Nephron progenitor cell (in vitro differentiated cells): ENCODE measurements at regions not wholly inside any gene's neighbourhood (a gene's known extent, or its start where the extent isn't known, plus 50 kb on each side); places are given as distances from the start of the nearest gene placed in this dataset.
"Not testable (repeated sequence)": the region's sequence is repeated elsewhere in the genome, so short reads cannot be mapped to it uniquely, and the experiment has no call there.

Source experiments
- DNase-seq: peaks from one replicate; pipeline ENCODE4 v3.0.0; 2021
- H3K27ac Mint-ChIP-seq: 2 replicates; pipeline ENCODE4 v1.8.0; 2021; ENCODE audit warnings: mild to moderate bottlenecking, moderate library complexity, mixed read lengths
- H3K27me3 Mint-ChIP-seq: 2 replicates; pipeline ENCODE4 v1.8.0; 2021; ENCODE audit warnings: mild to moderate bottlenecking, low read depth, mixed read lengths; ENCODE audit not compliant: poor library complexity
- H3K36me3 Mint-ChIP-seq: 2 replicates; pipeline ENCODE4 v1.8.0; 2021; ENCODE audit warnings: low read depth, mixed read lengths
- H3K4me1 Mint-ChIP-seq: 2 replicates; pipeline ENCODE4 v1.8.0; 2021; ENCODE audit warnings: mixed read lengths
- H3K4me3 Mint-ChIP-seq: 2 replicates; pipeline ENCODE4 v1.8.0; 2021; ENCODE audit warnings: mild to moderate bottlenecking, moderate library complexity, mixed read lengths
- H3K9me3 Mint-ChIP-seq: 2 replicates; pipeline ENCODE4 v1.8.0; 2021; ENCODE audit warnings: mild to moderate bottlenecking, moderate library complexity, mixed read lengths
- CTCF ChIP-seq: fragments of 200-600 bp; sonication (generic); IDR thresholded peaks from 2 replicates; pipeline ENCODE4 v1.5.0; 2021; ENCODE audit warnings: antibody characterized with exemption

DNA sequence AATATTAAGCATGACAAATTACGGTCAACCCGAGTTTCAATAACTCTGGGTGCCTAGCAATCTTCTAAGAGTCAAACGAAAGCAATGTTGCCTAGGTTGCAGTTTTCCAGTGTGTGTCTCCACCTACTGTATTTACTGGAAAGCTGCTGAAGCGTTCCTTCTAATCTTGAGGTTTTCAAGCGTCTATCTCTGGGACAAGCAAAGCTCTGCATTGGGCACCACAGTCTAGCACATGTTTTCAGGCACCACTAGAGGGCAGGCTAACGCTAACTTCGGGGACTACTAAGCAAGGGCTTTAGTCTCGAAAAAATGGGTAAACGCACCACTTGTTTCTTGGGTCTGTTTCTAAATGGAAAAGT lies 82.7 kb upstream of the KIF2A start:
- not testable (repeated sequence) for H3K27me3 Mint-ChIP-seq, H3K36me3 Mint-ChIP-seq, H3K4me3 Mint-ChIP-seq, H3K27ac Mint-ChIP-seq
- peak; percentile 58 for TF ChIP-seq CTCF
- Mint-ChIP-seq H3K9me3 (peaks cover 23% of the 10 kb centered on the region), H3K4me1 (peaks cover 13% of the 10 kb centered on the region)
- peak; percentile 62 for DNase-seq

DNA sequence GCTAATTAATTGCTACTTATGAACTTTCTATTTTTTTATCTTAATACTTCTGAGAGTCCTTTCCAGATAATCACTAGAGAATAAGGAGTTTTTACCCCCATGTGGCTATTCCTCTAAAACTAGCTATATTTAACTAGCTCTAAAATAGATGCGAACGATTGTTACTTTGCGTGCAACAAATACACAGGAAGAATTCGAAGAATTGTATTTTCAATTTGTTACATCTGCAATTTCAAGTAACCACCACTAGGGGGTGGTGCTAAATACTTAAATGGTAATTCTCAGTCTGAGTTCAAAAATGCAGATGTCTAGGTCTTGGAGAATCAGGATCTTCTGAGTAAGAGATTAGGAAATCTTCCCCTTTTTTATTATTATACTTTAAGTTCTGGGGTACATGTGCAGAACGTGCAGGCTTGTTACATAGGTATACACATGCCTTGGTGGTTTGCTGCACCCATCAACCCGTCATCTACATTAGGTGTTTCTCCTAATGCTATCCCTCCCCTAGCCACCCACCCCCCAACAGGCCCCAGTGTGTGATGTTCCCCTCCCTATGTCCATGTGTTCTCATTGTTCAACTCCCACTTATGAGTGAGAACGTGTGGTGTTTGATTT lies 80.9 kb upstream of the KIF2A start:
- H3K9me3 Mint-ChIP-seq: peaks cover 32% of the 10 kb centered on the region
- H3K4me1 Mint-ChIP-seq: peaks cover 13% of the 10 kb centered on the region
- TF ChIP-seq CTCF: peak; percentile 46
- not testable (repeated sequence) for H3K4me3 Mint-ChIP-seq, H3K27ac Mint-ChIP-seq, H3K27me3 Mint-ChIP-seq, DNase-seq, H3K36me3 Mint-ChIP-seq

DNA sequence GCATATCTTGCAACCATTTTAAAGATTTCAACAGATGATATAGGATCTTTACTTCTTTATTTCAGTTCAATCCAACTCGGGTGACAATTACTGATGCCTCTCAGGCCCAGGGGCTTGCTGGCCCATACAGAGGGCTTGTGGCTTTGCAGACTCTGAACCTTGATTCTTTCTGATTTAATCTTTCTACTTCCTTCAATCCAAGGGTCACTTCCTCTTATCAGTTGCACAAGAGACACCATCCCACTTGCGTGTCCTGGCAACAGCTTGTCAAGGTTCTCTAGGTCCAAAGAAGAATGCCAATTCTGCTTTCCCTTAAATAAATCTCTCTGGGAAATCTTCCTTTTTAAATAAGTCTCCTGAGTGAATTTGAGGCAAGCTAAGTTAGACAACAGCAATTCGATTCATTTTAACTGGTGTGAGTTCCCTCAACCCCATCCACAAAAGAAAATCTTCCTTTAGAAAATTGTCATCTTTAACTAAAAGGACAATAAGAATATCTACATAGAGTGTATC lies 75.1 kb upstream of the KIF2A start:
- not testable (repeated sequence) for H3K4me3 Mint-ChIP-seq, DNase-seq, H3K36me3 Mint-ChIP-seq, H3K27me3 Mint-ChIP-seq
- Mint-ChIP-seq H3K9me3 (peaks cover 24% of the 10 kb centered on the region), H3K27ac (peak overlapping the region; percentile 33), H3K4me1 (peaks cover 21% of the 10 kb centered on the region)

- DNase-seq: no peak
- H3K4me1 Mint-ChIP-seq: peaks cover 21% of the 10 kb centered on the region
- no peaks in the 10 kb centered on the region for H3K27me3 Mint-ChIP-seq
- H3K36me3 Mint-ChIP-seq: no peaks in the 10 kb centered on the region
- peaks cover 19% of the 10 kb centered on the region for H3K9me3 Mint-ChIP-seq
- no peak for TF ChIP-seq CTCF
- no peak overlapping the region for H3K27ac Mint-ChIP-seq
- no peak overlapping the region for H3K4me3 Mint-ChIP-seq
Observed at GRCh38 chr5:62231576-62231975, 74.4 kb upstream of the KIF2A start.

GRCh38 chr5:62232218-62232617 lies 73.8 kb upstream of the KIF2A start:
- H3K4me1 Mint-ChIP-seq: peaks cover 21% of the 10 kb centered on the region
- H3K27ac Mint-ChIP-seq: peak overlapping the region; percentile 29
- H3K27me3 Mint-ChIP-seq, H3K36me3 Mint-ChIP-seq, H3K4me3 Mint-ChIP-seq, DNase-seq: not testable (repeated sequence)
- peaks cover 14% of the 10 kb centered on the region for H3K9me3 Mint-ChIP-seq

DNA sequence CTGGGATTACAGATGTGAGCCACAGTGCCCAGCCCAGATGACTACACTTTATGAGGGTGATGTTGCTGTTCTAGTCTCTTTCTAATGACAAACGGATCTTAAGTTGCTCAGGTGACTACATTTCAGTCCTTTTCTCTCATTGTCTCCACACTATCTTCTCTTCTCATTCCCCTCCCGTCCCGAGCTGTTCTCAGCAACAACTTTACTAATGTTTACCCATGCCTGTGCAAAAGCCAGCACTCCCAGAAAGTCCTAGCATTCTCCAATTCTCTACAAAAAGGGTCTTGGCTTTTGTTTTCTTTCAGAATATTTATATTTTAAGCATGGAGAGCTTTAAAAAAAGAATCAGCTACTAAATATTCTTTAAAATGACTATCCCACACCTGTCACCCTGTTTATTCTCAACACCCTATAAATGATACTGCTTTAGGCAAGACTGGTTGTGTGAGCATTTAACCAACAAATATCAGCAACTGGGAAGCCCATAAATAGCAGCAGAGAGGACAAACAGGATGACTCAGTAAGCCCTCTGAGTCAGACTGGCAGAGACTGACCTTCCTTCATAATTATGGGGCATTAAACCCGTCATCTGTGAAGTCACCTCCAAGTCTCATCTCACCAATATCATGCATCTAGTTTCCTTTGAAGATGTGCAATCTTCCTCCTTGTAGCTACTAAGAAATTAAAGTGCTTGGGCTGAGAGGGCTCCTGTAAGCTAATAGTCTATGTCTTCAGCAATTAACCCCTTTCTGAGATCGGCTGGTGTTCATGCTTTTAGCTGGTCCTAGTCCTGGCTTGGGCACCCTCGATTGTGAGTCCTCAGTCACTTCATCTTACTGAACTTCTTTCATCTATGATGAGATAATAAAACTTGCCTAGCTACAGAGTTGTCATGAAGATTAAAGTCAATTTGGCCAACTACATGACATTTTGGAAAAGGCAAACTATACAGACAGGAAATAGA lies 72.6 kb upstream of the KIF2A start:
- H3K4me3 Mint-ChIP-seq, DNase-seq, H3K27me3 Mint-ChIP-seq, H3K36me3 Mint-ChIP-seq, H3K9me3 Mint-ChIP-seq: not testable (repeated sequence)
- Mint-ChIP-seq H3K4me1 (peaks cover 21% of the 10 kb centered on the region), H3K27ac (peak overlapping the region; percentile 51)

DNA sequence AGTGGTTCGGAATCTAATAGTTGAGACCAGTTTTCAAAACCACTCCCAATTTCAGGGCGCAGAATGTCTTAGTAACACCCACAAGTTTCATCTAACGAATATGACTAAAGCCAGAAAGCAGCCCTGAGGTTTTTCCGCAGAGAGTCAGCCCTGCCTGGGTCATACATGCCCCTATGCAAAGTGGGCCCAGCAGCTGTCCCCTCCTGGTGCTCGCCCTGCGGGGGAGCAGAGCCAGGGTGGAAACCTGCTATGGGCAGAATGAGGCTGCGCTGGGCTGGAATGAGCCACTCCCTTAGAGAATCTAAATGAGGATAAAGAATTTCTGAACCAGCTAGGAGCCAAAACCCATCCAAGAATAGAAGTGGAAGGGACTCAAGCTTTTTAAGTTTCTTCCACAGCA lies 69.4 kb upstream of the KIF2A start:
- H3K27me3 Mint-ChIP-seq, H3K4me3 Mint-ChIP-seq, H3K36me3 Mint-ChIP-seq, H3K9me3 Mint-ChIP-seq, DNase-seq, H3K27ac Mint-ChIP-seq: not testable (repeated sequence)
- H3K4me1 Mint-ChIP-seq: peaks cover 28% of the 10 kb centered on the region

DNA sequence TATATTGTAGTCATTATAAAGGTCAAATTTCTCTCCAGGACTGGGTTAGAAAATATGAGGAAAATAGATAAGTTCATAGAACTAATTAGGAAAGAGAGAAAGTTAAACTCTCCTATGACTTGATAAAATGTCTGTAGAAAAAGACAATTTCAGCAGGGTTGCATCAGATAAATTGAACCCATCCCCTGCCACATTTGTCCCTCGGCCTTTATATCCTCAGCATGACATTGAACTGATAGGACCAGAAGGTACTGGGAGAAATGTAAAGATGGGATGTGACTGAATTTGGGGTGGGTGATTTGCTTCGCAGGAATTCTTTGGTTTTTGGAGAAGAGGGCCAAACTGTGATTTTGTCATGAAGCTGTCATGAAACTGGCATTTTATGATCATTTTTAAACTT lies 68.1 kb upstream of the KIF2A start:
- not testable (repeated sequence) for DNase-seq, H3K4me3 Mint-ChIP-seq, H3K27me3 Mint-ChIP-seq, H3K9me3 Mint-ChIP-seq, H3K27ac Mint-ChIP-seq, H3K36me3 Mint-ChIP-seq
- peaks cover 21% of the 10 kb centered on the region for H3K4me1 Mint-ChIP-seq

DNA sequence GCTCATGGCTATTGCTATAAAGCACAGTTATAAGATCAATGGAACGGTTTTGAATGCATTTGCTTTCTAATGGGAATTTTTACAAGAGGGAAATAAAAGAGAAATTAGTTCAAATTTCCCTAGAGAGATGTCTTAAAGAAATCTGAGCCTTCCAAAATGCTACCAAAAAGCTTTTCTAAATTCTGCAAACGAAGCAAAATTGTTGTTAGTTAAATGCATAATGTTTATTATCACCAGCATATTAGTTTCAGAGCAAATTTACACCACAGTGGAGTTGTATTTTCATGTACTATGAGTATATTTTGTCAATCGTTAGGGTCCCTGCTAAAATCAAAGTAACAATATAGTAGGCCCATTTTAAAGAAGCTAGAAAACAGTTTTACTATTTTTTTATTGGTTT lies 67.4 kb upstream of the KIF2A start:
- H3K27me3 Mint-ChIP-seq, H3K27ac Mint-ChIP-seq, H3K9me3 Mint-ChIP-seq, H3K36me3 Mint-ChIP-seq, H3K4me3 Mint-ChIP-seq, DNase-seq: not testable (repeated sequence)
- H3K4me1 Mint-ChIP-seq: peaks cover 16% of the 10 kb centered on the region

GRCh38 chr5:62240494-62240893 lies 65.5 kb upstream of the KIF2A start:
- H3K36me3 Mint-ChIP-seq, H3K27me3 Mint-ChIP-seq, DNase-seq, H3K4me3 Mint-ChIP-seq, H3K9me3 Mint-ChIP-seq, H3K27ac Mint-ChIP-seq: not testable (repeated sequence)
- H3K4me1 Mint-ChIP-seq: peaks cover 19% of the 10 kb centered on the region

DNA sequence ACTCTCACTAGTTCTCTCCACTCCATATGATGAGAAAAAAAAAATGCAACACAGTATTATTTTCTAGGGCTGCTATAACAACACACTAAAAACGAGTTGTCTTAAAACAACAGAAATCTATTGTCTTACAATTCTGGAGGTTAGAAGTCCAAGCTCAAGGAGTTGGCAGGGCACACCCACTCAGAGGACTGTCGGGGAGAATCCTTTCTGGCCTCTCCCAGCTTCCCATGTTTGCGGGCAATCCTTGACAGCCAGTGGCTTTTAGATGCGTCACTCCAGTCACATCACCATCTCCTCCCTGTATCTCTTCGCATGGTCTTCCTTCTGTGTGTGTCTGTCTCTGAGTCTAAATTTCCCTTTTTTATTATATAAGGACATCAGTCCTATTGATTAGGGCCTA lies 64.0 kb upstream of the KIF2A start:
- not testable (repeated sequence) for H3K9me3 Mint-ChIP-seq, H3K36me3 Mint-ChIP-seq, DNase-seq, H3K27me3 Mint-ChIP-seq, H3K27ac Mint-ChIP-seq, H3K4me3 Mint-ChIP-seq
- H3K4me1 Mint-ChIP-seq: peaks cover 24% of the 10 kb centered on the region
